ENCODE measurements at regions not wholly inside any gene's neighbourhood (a gene's known extent, or its start where the extent isn't known, plus 50 kb on each side); places are given as distances from the start of the nearest gene placed in this dataset.

DNA sequence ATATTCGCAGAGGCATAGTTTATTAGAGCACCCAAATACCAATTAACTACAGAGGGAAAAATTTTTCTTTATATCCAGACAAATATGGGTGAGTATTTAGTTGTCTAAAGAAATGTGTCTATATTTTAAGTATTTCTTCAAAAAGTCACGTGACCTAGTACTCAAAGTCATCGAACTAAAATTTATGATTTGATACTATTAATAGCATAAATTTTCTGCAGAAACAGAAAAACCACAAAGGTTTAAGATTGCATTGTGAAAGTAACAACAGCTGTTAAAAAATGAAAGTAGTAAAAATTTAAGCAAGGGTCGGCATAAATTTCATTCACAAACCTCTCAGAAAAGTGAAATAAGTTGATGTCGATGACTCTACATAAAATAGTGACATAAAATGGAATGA is 323.9 kb upstream of the RORB start:
- TF ChIP-seq, protein P1, sequence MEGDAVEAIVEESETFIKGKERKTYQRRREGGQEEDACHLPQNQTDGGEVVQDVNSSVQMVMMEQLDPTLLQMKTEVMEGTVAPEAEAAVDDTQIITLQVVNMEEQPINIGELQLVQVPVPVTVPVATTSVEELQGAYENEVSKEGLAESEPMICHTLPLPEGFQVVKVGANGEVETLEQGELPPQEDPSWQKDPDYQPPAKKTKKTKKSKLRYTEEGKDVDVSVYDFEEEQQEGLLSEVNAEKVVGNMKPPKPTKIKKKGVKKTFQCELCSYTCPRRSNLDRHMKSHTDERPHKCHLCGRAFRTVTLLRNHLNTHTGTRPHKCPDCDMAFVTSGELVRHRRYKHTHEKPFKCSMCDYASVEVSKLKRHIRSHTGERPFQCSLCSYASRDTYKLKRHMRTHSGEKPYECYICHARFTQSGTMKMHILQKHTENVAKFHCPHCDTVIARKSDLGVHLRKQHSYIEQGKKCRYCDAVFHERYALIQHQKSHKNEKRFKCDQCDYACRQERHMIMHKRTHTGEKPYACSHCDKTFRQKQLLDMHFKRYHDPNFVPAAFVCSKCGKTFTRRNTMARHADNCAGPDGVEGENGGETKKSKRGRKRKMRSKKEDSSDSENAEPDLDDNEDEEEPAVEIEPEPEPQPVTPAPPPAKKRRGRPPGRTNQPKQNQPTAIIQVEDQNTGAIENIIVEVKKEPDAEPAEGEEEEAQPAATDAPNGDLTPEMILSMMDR (IDR thresholded peaks at IDR 0.05): no peak
- TF ChIP-seq POLR2A (IDR thresholded peaks at IDR 0.05): no peak
- no peak for TF ChIP-seq POLR2AphosphoS5 (IDR thresholded peaks at IDR 0.05)

Measured in upper lobe of left lung (tissue), 4 donors.